ENCODE measurements at regions not wholly inside any gene's neighbourhood (a gene's known extent, or its start where the extent isn't known, plus 50 kb on each side); places are given as distances from the start of the nearest gene placed in this dataset.
"Not testable (repeated sequence)": the region's sequence is repeated elsewhere in the genome, so short reads cannot be mapped to it uniquely, and the experiment has no call there.

- not testable (repeated sequence) for TF ChIP-seq TCF12 (IDR thresholded peaks at IDR 0.05; ENCODE audit: low read depth, low read length); REST (IDR thresholded peaks at IDR 0.05; ENCODE audit: low read depth, low read length); PBX3 (IDR thresholded peaks at IDR 0.05; ENCODE audit: insufficient replicate concordance, low read depth, low read length); ATF3 (IDR thresholded peaks at IDR 0.05; ENCODE audit: borderline replicate concordance, extremely low read depth, low read depth, low read length); CTCF (IDR thresholded peaks at IDR 0.05 in 2 of 3, conservative IDR thresholded peaks at IDR 0.05 in 1 of 3; ENCODE audit: control insufficient read depth in 2 of 3, extremely low read depth in 1 of 3, insufficient read depth in 1 of 3, low read depth in 3 of 3, low read length in 3 of 3); EZH2 (IDR thresholded peaks at IDR 0.05; ENCODE audit: borderline replicate concordance, control insufficient read depth, low read depth, low read length); SIN3A (IDR thresholded peaks at IDR 0.05; ENCODE audit: low read depth, low read length); POLR2AphosphoS5 (IDR thresholded peaks at IDR 0.05; ENCODE audit: low read length); ATF2 (IDR thresholded peaks at IDR 0.05; ENCODE audit: low read length); ZNF207 (IDR thresholded peaks at IDR 0.05; ENCODE audit: borderline replicate concordance); CBFB (IDR thresholded peaks at IDR 0.05; ENCODE audit: low read depth)
Observed at GRCh38 chr10:80022408-80023001, 56.0 kb upstream of the TMEM254 start.
